ENCODE measurements at regions not wholly inside any gene's neighbourhood (a gene's known extent, or its start where the extent isn't known, plus 50 kb on each side); places are given as distances from the start of the nearest gene placed in this dataset.

GRCh38 chr3:117630885-117631284, 921.3 kb downstream of the TUSC7 start:
- no peak for TF ChIP-seq GATA2 (IDR thresholded peaks at IDR 0.05; ENCODE audit: low read depth, low read length)
- no peak for TF ChIP-seq GATA3 (IDR thresholded peaks at IDR 0.05; ENCODE audit: low read depth, low read length)
